HG03342 (cell line): ENCODE measurements at regions not wholly inside any gene's neighbourhood (a gene's known extent, or its start where the extent isn't known, plus 50 kb on each side); places are given as distances from the start of the nearest gene placed in this dataset.
A peak's percentile ranks its signal among the peaks of the same experiment; 100 is the strongest.
"Not testable (repeated sequence)": the region's sequence is repeated elsewhere in the genome, so short reads cannot be mapped to it uniquely, and the experiment has no call there.

Experiments used
- ATAC-seq: cut with Tn5 transposase; IDR thresholded peaks from one replicate; pipeline ENCODE4 v1.9.1; 2021; ENCODE audit warnings: mild to moderate bottlenecking, moderate library complexity; ENCODE audit not compliant: unreplicated experiment

- no peak for ATAC-seq
Measured at GRCh38 chr5:60546207-60546606, 153.8 kb downstream of the DEPDC1B start.

DNA sequence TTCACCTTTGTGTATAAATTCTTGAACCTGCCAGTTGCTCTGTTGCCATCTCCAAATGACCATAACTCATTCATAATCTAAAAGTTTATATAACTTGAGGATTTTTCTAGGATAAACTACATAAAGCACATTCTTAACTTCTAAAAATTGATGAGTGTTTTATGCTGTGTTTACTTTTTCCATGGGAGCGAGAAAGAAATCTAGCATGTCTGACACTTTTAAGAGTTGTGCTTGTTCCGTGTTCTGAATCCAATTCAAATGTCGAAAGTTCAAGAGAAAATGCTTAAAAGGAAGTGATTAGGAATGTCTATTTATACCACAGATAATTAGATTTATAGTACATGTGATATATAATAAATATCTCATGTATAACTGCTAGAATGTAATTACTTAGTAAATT lies 154.4 kb downstream of the DEPDC1B start:
- no peak for ATAC-seq

- no peak for ATAC-seq
Measured at GRCh38 chr5:60544142-60544541, 155.8 kb downstream of the DEPDC1B start.

DNA sequence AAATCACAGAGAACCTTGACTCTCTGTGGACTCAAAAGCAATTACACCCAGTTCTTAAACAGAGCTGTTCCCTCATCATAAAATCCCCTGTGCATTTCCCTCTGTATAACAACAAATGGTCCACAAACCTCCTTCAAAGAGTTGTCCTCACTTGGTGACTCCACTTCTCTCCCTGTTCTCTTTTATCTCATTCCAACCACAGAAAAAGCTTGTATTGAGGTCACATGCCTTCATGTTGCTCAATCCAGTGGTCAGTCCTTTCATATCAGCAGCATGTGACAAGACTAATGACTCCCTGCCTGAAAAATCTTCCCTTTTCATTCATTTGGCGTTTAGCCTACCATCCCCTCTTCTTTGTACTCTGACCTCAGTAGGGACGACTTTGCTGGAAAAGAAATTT lies 158.0 kb downstream of the DEPDC1B start:
- ATAC-seq = peak; percentile 32

GRCh38 chr5:60540856-60541805 lies 158.8 kb downstream of the DEPDC1B start:
- ATAC-seq = peak; percentile 84

- ATAC-seq = peak; percentile 33
Measured at GRCh38 chr5:60538955-60539866, 160.8 kb downstream of the DEPDC1B start.

DNA sequence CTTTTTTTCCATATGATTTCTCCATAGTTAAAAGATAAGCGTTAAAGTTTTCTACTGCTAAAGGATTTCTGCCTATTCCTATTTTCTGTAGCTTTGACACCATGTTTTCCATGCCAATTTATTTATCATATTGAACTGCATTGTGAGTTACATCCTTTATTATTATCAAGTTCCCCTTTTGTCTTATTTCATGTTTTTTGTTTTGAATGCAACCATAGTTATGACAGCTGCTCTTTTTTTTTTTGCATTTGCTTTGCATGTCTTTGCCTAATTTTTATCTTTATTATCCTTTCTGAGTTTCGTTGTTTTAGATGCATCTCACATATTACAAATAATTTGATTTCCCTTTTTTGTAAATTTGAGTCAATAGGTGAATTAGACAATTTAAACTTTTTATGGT lies 161.5 kb downstream of the DEPDC1B start:
- ATAC-seq = no peak

DNA sequence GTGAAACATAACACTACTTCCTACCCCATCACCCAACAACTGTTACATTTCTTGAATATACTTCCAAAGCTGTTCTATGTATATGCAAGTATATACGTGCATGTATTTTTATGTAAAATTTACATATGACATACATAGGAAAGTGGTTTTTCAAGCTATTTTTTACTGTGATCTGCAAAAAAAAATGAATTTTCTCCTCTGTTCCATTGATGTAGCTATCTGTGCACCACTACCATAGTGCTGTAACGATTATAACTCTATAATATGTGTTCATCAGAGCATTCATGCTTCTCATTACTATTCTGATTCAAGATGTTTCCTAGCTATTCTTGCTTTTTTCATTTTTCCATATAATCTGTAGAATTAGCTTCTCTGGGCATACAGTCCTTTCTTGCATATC lies 164.0 kb downstream of the DEPDC1B start:
- no peak for ATAC-seq

- ATAC-seq = no peak
Measured at GRCh38 chr5:60535198-60535597, 164.8 kb downstream of the DEPDC1B start.

DNA sequence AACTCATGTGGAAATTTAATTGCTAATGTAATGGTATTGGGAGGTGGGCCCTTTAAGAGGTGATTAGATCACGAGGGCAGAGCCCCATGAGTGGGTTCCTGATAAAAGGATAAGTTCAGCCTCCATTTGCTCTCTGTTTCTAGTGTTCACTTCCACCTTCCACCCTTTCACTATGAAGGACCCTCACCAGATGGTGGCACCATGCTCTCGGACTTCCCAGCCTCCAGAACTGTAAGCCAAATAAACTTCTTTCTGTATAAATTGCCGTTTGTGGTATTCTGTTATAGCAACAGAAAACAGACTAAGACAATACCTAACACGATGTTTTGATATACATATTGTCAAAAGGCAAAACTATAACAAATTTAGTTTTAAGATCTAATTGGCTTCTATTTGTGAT lies 166.2 kb downstream of the DEPDC1B start:
- no peak for ATAC-seq

DNA sequence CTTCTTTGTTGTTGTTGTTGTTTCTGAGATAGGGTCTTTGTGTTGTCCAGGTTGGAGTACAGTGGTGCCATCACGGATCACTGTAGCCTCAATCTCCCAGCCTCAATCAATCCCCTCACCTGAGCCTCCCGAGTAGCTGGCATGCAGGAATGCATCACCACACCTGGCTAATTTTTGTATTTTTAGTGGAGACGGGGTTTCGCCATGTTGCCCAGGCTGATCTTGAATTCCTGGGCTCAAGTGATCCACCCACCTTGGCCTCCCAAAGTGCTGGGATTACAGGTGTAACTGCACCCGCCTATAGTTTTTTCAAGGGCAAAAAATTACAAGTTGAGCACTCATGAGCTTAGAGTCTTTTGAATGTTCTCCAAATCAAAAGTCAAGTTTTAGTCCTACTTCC lies 167.2 kb downstream of the DEPDC1B start:
- ATAC-seq = not testable (repeated sequence)

GRCh38 chr5:60530144-60530848 lies 169.7 kb downstream of the DEPDC1B start:
- not testable (repeated sequence) for ATAC-seq

DNA sequence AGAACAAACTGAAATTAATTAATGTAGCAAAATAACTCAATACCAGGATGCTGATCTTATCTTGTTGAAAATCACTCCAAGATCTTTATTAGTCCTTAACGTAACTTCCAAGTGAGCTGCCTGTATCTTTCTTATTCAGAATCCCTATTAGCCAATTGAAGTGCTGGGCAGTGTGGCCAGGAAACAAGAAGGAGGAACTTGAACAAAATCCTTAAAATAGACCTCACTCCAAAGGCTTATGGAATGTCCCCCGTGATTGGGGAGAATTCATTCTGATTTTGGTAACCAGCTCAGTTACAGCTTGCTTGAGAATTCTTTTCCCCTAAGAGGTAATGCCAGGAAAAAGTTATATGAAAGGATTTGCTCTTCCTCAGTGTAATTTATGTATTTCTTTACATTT lies 171.0 kb downstream of the DEPDC1B start:
- no peak for ATAC-seq

DNA sequence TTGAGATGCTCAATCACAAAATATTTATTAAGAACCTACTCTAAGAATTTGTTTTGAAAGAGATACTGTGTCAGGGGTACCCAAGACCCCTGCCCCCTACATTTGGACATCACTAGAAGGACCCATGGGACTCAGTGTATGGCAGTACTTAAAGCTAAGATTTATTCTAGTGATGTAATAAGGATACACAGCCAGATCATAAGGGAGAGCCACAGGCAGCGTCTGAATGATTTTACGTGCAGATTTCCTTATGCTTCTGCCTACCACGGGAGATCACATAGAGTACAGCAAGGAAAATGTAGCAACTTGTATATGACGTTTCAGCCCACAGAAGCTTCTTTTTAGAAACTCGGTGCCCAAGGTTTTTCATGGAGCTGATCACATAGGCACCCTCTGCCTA lies 172.9 kb downstream of the DEPDC1B start:
- no peak for ATAC-seq

GRCh38 chr5:60526336-60526875 lies 173.6 kb downstream of the DEPDC1B start:
- ATAC-seq = no peak

DNA sequence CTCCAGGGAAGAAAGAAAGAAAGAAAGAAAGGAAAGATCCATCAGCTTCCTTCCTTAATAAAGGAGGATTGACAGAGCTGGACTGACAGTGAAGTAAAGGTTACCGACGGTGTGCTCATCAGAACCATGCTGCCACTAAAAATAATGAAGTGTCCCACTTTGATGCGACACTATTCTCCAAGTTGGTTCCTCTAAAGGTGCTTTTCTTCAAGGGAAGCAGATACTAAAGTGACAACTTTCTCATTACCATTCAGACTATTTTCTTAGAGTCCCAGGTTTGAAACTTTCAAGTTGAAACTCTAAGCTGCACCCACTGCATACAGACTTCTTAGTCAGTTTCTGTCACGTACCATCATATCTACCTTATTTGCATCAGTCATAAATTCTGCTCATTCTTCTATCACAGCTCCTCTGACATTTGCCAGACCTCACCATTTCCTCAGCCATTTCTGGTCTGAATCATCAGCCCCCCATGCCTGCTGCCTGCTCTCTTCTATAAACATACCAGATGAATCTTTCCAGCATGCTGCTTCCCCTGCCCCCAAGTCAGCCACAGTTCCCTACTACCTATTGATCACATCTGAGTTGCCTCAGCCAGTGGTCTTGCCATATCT lies 177.6 kb downstream of the DEPDC1B start:
- peak; percentile 74 for ATAC-seq

- ATAC-seq = peak; percentile 60
Measured at GRCh38 chr5:60521376-60522291, 178.3 kb downstream of the DEPDC1B start.

DNA sequence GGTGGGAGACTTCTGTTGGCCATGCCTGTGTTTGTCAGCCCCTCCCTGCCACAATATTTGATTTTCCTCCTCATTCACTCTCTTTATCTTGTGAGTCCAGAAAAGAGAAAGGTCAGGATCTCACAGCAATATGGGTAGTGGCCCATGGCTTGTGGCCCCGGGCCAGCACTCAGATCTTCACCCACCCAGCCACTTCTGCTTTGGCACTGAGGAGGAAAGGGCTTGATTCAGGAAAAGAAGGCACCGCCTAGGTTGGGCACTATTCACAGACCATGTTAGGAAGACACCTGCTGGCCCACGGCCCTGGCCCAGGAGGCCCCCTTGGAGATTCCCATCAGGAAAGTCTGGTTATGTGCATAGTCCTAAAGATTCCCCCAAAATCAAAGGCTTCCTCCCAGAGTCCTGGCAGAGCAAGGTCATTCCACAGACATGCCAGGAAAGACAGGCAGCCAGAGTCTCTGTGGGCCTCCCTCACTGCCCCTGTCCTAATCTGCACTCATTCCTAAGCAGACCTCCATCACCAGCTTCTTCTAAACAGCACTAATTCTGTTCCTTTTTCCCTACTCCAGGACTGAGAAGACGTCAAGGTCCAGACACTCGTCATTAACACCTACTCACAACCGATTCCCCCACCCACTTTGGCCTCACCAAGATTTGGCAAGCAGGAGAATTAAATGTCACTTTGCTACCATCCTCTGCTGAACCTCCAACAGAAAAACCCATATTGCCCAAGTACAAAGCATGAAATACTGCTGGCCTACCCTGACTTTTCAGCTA lies 179.3 kb downstream of the DEPDC1B start:
- ATAC-seq = no peak
